ENCODE measurements at regions not wholly inside any gene's neighbourhood (a gene's known extent, or its start where the extent isn't known, plus 50 kb on each side); places are given as distances from the start of the nearest gene placed in this dataset.

GRCh38 chr3:106206613-106207012 lies 337.8 kb upstream of the CBLB start:
- TF ChIP-seq CTCF (IDR thresholded peaks at IDR 0.05) (no peak), EP300 (IDR thresholded peaks at IDR 0.05) (no peak)
